HG03354 (cell line): ENCODE measurements at regions not wholly inside any gene's neighbourhood (a gene's known extent, or its start where the extent isn't known, plus 50 kb on each side); places are given as distances from the start of the nearest gene placed in this dataset.
"Not testable (repeated sequence)": the region's sequence is repeated elsewhere in the genome, so short reads cannot be mapped to it uniquely, and the experiment has no call there.

Experiments used
- ATAC-seq: cut with Tn5 transposase; IDR thresholded peaks from one replicate; pipeline ENCODE4 v1.9.1; 2021; ENCODE audit warnings: mild to moderate bottlenecking; ENCODE audit not compliant: unreplicated experiment, poor library complexity, severe bottlenecking

GRCh38 chr20:56900252-56900651, 271.1 kb downstream of the TFAP2C start:
- ATAC-seq, result no peak

GRCh38 chr20:56903421-56903820, 274.3 kb downstream of the TFAP2C start:
- ATAC-seq, result no peak

GRCh38 chr20:56903858-56904257, 274.8 kb downstream of the TFAP2C start:
- ATAC-seq, result no peak

GRCh38 chr20:56909918-56910714, 281.0 kb downstream of the TFAP2C start:
- ATAC-seq, result no peak

GRCh38 chr20:56911946-56912345, 282.8 kb downstream of the TFAP2C start:
- no peak for ATAC-seq

GRCh38 chr20:56914532-56914931, 285.4 kb downstream of the TFAP2C start:
- ATAC-seq, result no peak

- ATAC-seq, result no peak
These were observed 287.2 kb downstream of the TFAP2C start for GRCh38 chr20:56916345-56916622.

GRCh38 chr20:56920041-56920440, 290.9 kb downstream of the TFAP2C start:
- ATAC-seq, result not testable (repeated sequence)

GRCh38 chr20:56922497-56922896, 293.4 kb downstream of the TFAP2C start:
- no peak for ATAC-seq

- ATAC-seq, result no peak
These were observed 295.4 kb downstream of the TFAP2C start for GRCh38 chr20:56924292-56925081.

- no peak for ATAC-seq
These were observed 296.1 kb downstream of the TFAP2C start for GRCh38 chr20:56925082-56925830.

GRCh38 chr20:56925831-56926170, 296.7 kb downstream of the TFAP2C start:
- ATAC-seq, result no peak

GRCh38 chr20:56926501-56926900, 297.4 kb downstream of the TFAP2C start:
- no peak for ATAC-seq

- no peak for ATAC-seq
These were observed 298.0 kb downstream of the TFAP2C start for GRCh38 chr20:56927127-56927526.

- no peak for ATAC-seq
These were observed 298.9 kb downstream of the TFAP2C start for GRCh38 chr20:56928007-56928406.

GRCh38 chr20:56929606-56930005, 300.5 kb downstream of the TFAP2C start:
- no peak for ATAC-seq

GRCh38 chr20:56930876-56931275, 301.8 kb downstream of the TFAP2C start:
- ATAC-seq, result no peak

- ATAC-seq, result no peak
These were observed 303.6 kb downstream of the TFAP2C start for GRCh38 chr20:56932575-56933330.

- ATAC-seq, result no peak
These were observed 304.2 kb downstream of the TFAP2C start for GRCh38 chr20:56933331-56933698.

GRCh38 chr20:56934888-56935287, 305.8 kb downstream of the TFAP2C start:
- no peak for ATAC-seq
